DOHH2 (cell line): ENCODE measurements at regions not wholly inside any gene's neighbourhood (a gene's known extent, or its start where the extent isn't known, plus 50 kb on each side); places are given as distances from the start of the nearest gene placed in this dataset.

Source experiments
- H3F3A ChIP-seq: fragments of 200-600 bp; sonication (generic), shearing (Covaris generic); 2 replicates; pipeline ENCODE4 v1.6.0; 2016; ENCODE audit warnings: antibody characterized with exemption, mild to moderate bottlenecking; ENCODE audit not compliant: control insufficient read depth, insufficient read depth
- H3K27ac ChIP-seq: fragments of 200-600 bp; sonication (generic); 2 replicates; pipeline ENCODE4 v1.5.1; 2014; ENCODE audit warnings: low read depth, mild to moderate bottlenecking, low read length, moderate library complexity
- H3K27me3 ChIP-seq: fragments of 200-600 bp; sonication (generic); 2 replicates; pipeline ENCODE4 v1.6.1; 2014; ENCODE audit warnings: mild to moderate bottlenecking, low read length, mixed read lengths; ENCODE audit not compliant: control insufficient read depth
- H3K36me3 ChIP-seq: fragments of 200-600 bp; sonication (generic); 2 replicates; pipeline ENCODE4 v1.6.1; 2014; ENCODE audit warnings: mild to moderate bottlenecking, low read length, moderate library complexity, mixed read lengths; ENCODE audit not compliant: control insufficient read depth
- H3K4me1 ChIP-seq: fragments of 200-600 bp; sonication (generic); 2 replicates; pipeline ENCODE4 v1.6.1; 2014; ENCODE audit warnings: mild to moderate bottlenecking, low read length, mixed read lengths; ENCODE audit not compliant: control insufficient read depth
- H3K4me2 ChIP-seq: fragments of 200-600 bp; sonication (generic); 2 replicates; pipeline ENCODE4 v1.6.0; 2014; ENCODE audit warnings: mild to moderate bottlenecking, low read length, moderate library complexity
- H3K4me3 ChIP-seq: fragments of 200-600 bp; sonication (generic); 2 replicates; pipeline ENCODE4 v1.5.1; 2014; ENCODE audit warnings: mild to moderate bottlenecking, low read length, mixed read lengths
- H3K79me2 ChIP-seq: fragments of 200-600 bp; sonication (generic); 2 replicates; pipeline ENCODE4 v1.6.1; 2014; ENCODE audit warnings: mild to moderate bottlenecking, low read length, mixed read lengths; ENCODE audit not compliant: control insufficient read depth
- H3K9me2 ChIP-seq: fragments of 200-600 bp; sonication (generic); replicated peaks from 2 replicates; pipeline ENCODE4 v1.6.1; 2014; ENCODE audit warnings: mild to moderate bottlenecking, low read length, mixed read lengths; ENCODE audit not compliant: control insufficient read depth
- H3K9me3 ChIP-seq: fragments of 200-600 bp; sonication (generic); 2 replicates; pipeline ENCODE4 v1.6.1; 2014; ENCODE audit warnings: antibody characterized with exemption, low read length, mixed read lengths; ENCODE audit not compliant: control insufficient read depth, insufficient read depth
- H4K20me1 ChIP-seq: fragments of 200-600 bp; sonication (generic); 2 replicates; pipeline ENCODE4 v1.6.0; 2014; ENCODE audit warnings: low read depth, mild to moderate bottlenecking, antibody characterized with exemption, low read length, moderate library complexity; ENCODE audit not compliant: control insufficient read depth, insufficient read depth
- CTCF ChIP-seq: fragments of 200-600 bp; sonication (generic); IDR thresholded peaks from one replicate; pipeline ENCODE4 v1.5.1; 2014; ENCODE audit warnings: antibody characterized with exemption, mild to moderate bottlenecking, low read depth, low read length; ENCODE audit not compliant: poor library complexity, severe bottlenecking
- EZH2phosphoT487 ChIP-seq: fragments of 200-600 bp; sonication (generic); IDR thresholded peaks from 2 replicates; pipeline ENCODE4 v1.6.1; 2017; ENCODE audit warnings: borderline replicate concordance, mild to moderate bottlenecking, antibody characterized with exemption, low read length, moderate library complexity, mixed read lengths

GRCh38 chr10:16182688-16183087, 254.1 kb upstream of the PTER start:
- no peaks in the 10 kb centered on the region for H3K4me1 ChIP-seq
- no peak for TF ChIP-seq EZH2phosphoT487
- TF ChIP-seq CTCF: no peak
- H3K36me3 ChIP-seq: no peaks in the 10 kb centered on the region
- no peaks in the 10 kb centered on the region for H3F3A ChIP-seq
- H3K9me3 ChIP-seq: no peaks in the 10 kb centered on the region; the same call in 1 of the 2 replicates
- H3K4me2 ChIP-seq: no peak overlapping the region
- no peaks in the 10 kb centered on the region for H4K20me1 ChIP-seq
- H3K27ac ChIP-seq: no peak overlapping the region
- H3K79me2 ChIP-seq: no peaks in the 10 kb centered on the region
- H3K9me2 ChIP-seq: no peaks in the 10 kb centered on the region
- H3K4me3 ChIP-seq: no peak overlapping the region
- no peaks in the 10 kb centered on the region for H3K27me3 ChIP-seq

GRCh38 chr10:16184096-16184597, 252.7 kb upstream of the PTER start:
- no peaks in the 10 kb centered on the region for H4K20me1 ChIP-seq

GRCh38 chr10:16184906-16185305, 251.9 kb upstream of the PTER start:
- no peak overlapping the region for H3K4me2 ChIP-seq
- H3K27me3 ChIP-seq: no peaks in the 10 kb centered on the region
- no peaks in the 10 kb centered on the region; the same call in 1 of the 2 replicates for H3K9me3 ChIP-seq
- no peaks in the 10 kb centered on the region for H3K79me2 ChIP-seq
- H3K9me2 ChIP-seq: no peaks in the 10 kb centered on the region
- H3K36me3 ChIP-seq: no peaks in the 10 kb centered on the region
- no peaks in the 10 kb centered on the region for H3K4me1 ChIP-seq
- H4K20me1 ChIP-seq: no peaks in the 10 kb centered on the region
- H3K4me3 ChIP-seq: no peak overlapping the region
- TF ChIP-seq EZH2phosphoT487 (no peak), CTCF (no peak)
- H3K27ac ChIP-seq: no peak overlapping the region
- no peaks in the 10 kb centered on the region for H3F3A ChIP-seq

More at GRCh38 chr10:16184096-16184597, 252.7 kb upstream of the PTER start:
- Histone ChIP-seq H3K27ac (no peak overlapping the region), H3K4me2 (no peak overlapping the region), H3K4me3 (no peak overlapping the region), H3K79me2 (no peaks in the 10 kb centered on the region), H3K9me3 (no peaks in the 10 kb centered on the region; the same call in 1 of the 2 replicates), H3F3A (no peaks in the 10 kb centered on the region), H3K9me2 (no peaks in the 10 kb centered on the region), H3K36me3 (no peaks in the 10 kb centered on the region), H3K4me1 (no peaks in the 10 kb centered on the region), H3K27me3 (no peaks in the 10 kb centered on the region)
- no peak for TF ChIP-seq EZH2phosphoT487
- TF ChIP-seq CTCF: no peak

- Histone ChIP-seq H3K27me3 (no peaks in the 10 kb centered on the region), H3K9me3 (no peaks in the 10 kb centered on the region; the same call in 1 of the 2 replicates), H3F3A (no peaks in the 10 kb centered on the region), H3K9me2 (no peaks in the 10 kb centered on the region), H3K4me2 (no peak overlapping the region), H4K20me1 (no peaks in the 10 kb centered on the region), H3K79me2 (no peaks in the 10 kb centered on the region), H3K4me3 (no peak overlapping the region), H3K36me3 (no peaks in the 10 kb centered on the region), H3K4me1 (no peaks in the 10 kb centered on the region), H3K27ac (no peak overlapping the region)
- TF ChIP-seq CTCF (no peak), EZH2phosphoT487 (no peak)
Measured at GRCh38 chr10:16186564-16186963, 250.2 kb upstream of the PTER start.
